ENCODE measurements at regions not wholly inside any gene's neighbourhood (a gene's known extent, or its start where the extent isn't known, plus 50 kb on each side); places are given as distances from the start of the nearest gene placed in this dataset.

- 86 to 92% (median 88%) methylated on average over 18 to 26 of the region's 26 CpGs for WGBS, 4 donors
- Histone ChIP-seq H3K36me3 (no peaks in the 10 kb centered on the region), H3K27ac (peak overlapping the region in 3 of 12 donors; percentile 25 to 45 (median 42)), H3K27me3 (no peaks in the 10 kb centered on the region), H3K4me1 (peaks cover 0 to 27% (median 15%) of the 10 kb centered on the region in 12 donors), H3K4me3 (no peak overlapping the region), H3K9me3 (no peaks in the 10 kb centered on the region)
- DNase-seq (peak in 1 of 5 donors; percentile 18), ATAC-seq (no peak)
- TF ChIP-seq POLR2A (IDR thresholded peaks at IDR 0.05) (no peak), CTCF (IDR thresholded peaks at IDR 0.05) (no peak)
- intact Hi-C loops (cut with DNase I), result loop anchor here in 1 of 10 donors (10.0 kb wide), 1 partner anchor 313 kb away; no protein-coding TSS in a partner anchor
These were observed 95.6 kb downstream of the SIK1 start for GRCh38 chr21:43331111-43331961.

GRCh38 chr21:43330306-43330881, 96.5 kb downstream of the SIK1 start:
- Histone ChIP-seq H3K27me3 (no peaks in the 10 kb centered on the region), H3K27ac (no peak overlapping the region), H3K4me3 (no peak overlapping the region), H3K36me3 (no peaks in the 10 kb centered on the region), H3K9me3 (no peaks in the 10 kb centered on the region), H3K4me1 (peaks cover 0 to 27% (median 15%) of the 10 kb centered on the region in 12 donors)
- DNase-seq (peak in 1 of 5 donors; percentile 12), ATAC-seq (no peak)
- 85 to 91% (median 90%) methylated on average over 12 to 15 of the region's 15 CpGs for WGBS, 4 donors
- TF ChIP-seq POLR2A (IDR thresholded peaks at IDR 0.05) (no peak), CTCF (IDR thresholded peaks at IDR 0.05) (no peak)
- intact Hi-C loops (cut with DNase I), result loop anchor here in 1 of 10 donors (10.0 kb wide), 1 partner anchor 314 kb away; no protein-coding TSS in a partner anchor

DNA sequence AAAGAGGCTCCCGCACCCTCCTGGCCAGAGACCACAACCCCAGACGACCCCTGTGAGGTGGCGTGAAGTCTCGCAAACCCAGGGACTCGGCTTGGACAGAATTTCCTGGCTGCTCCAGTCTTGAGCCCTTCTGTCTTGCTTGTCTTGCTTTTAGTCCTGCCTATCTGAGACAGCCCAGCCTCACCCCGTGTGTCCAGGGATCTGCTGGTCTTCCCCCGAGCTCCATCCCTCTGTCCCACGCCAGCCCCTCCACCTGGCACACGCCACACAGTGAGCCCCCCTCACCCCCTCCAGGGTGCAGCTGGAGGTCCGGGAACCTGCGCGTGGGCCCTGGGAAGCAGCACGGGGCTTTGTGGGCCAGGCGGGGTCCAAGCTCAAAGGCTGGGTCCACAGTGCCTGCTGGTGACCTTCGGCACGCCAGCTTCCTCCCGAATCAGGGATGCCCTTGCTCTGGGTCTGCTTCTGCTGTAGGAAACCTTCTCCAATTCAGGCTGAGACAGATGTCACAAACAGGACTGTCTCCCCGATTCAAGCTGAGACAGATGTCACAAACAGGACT, 97.1 kb downstream of the SIK1 start:
- intact Hi-C loops (cut with DNase I), result loop anchor here in 2 of 10 donors (10.0 kb wide), 2 partner anchors 315 to 325 kb away; partner anchors contain the start of genes HSF2BP (in 1 of the 2) and RRP1B (in 1 of the 2)
- no peaks in the 10 kb centered on the region for H3K9me3 ChIP-seq
- no peak for ATAC-seq
- H3K27me3 ChIP-seq, result no peaks in the 10 kb centered on the region
- no peak overlapping the region for H3K4me3 ChIP-seq
- no peaks in the 10 kb centered on the region for H3K36me3 ChIP-seq
- H3K4me1 ChIP-seq, result peaks cover 0 to 27% (median 15%) of the 10 kb centered on the region in 12 donors
- 89 to 93% (median 91%) methylated on average over 16 to 18 of the region's 18 CpGs for WGBS, 4 donors
- peak in 1 of 5 donors; percentile 13 for DNase-seq
- H3K27ac ChIP-seq, result no peak overlapping the region
- TF ChIP-seq POLR2A (IDR thresholded peaks at IDR 0.05) (no peak), CTCF (IDR thresholded peaks at IDR 0.05) (no peak)
